Vagina (tissue), 2 donors: ENCODE measurements at regions not wholly inside any gene's neighbourhood (a gene's known extent, or its start where the extent isn't known, plus 50 kb on each side); places are given as distances from the start of the nearest gene placed in this dataset.
"Not testable (repeated sequence)": the region's sequence is repeated elsewhere in the genome, so short reads cannot be mapped to it uniquely, and the experiment has no call there.

Source experiments
- DNase-seq, 2 donors: peaks; one replicate each; pipeline ENCODE4 v3.0.0-alpha.2; 2017; ENCODE audit errors: extremely low spot score in 2 of 2
- H3K27ac ChIP-seq: fragments of 200-600 bp; sonication (generic); one replicate; pipeline ENCODE4 v1.5.1; 2019
- H3K27me3 ChIP-seq: fragments of 200-600 bp; sonication (generic); one replicate; pipeline ENCODE4 v1.5.1; 2019
- H3K36me3 ChIP-seq, 2 donors: fragments of 200-600 bp; sonication (generic); one replicate each; pipeline ENCODE4 v1.5.1; 2017 to 2019
- H3K4me1 ChIP-seq: fragments of 200-600 bp; sonication (generic); one replicate; pipeline ENCODE4 v1.5.1; 2019
- H3K4me3 ChIP-seq, 2 donors: fragments of 200-600 bp; sonication (generic); 1 replicate in 1 of 2; 2 replicates in 1 of 2; pipeline ENCODE4 v1.5.1; 2016 to 2019
- H3K9me3 ChIP-seq: fragments of 200-600 bp; sonication (generic); one replicate; pipeline ENCODE4 v1.5.1; 2019
- CTCF ChIP-seq, 3 experiments: fragments of 450-650 bp in 2 of 3; fragments of 200-600 bp in 1 of 3; sonication (generic) in 1 of 3; IDR thresholded peaks; one replicate each; pipeline ENCODE4 v1.5.1; 2017 to 2019; ENCODE audit warnings: antibody characterized with exemption in 3 of 3, mild to moderate bottlenecking in 2 of 3, moderate library complexity in 2 of 3
- POLR2A ChIP-seq, 2 donors: fragments of 450-650 bp; IDR thresholded peaks; one replicate each; pipeline ENCODE4 v1.6.1; 2017; ENCODE audit warnings: antibody characterized with exemption in 2 of 2, mild to moderate bottlenecking in 2 of 2, moderate library complexity in 2 of 2
- POLR2AphosphoS5 ChIP-seq, 2 donors: sonication (generic); formaldehyde crosslinking; IDR thresholded peaks; one replicate each; pipeline ENCODE4 v1.9.0; 2017; ENCODE audit warnings: antibody characterized with exemption in 2 of 2, mild to moderate bottlenecking in 2 of 2, low read depth in 1 of 2; ENCODE audit not compliant: insufficient read depth in 1 of 2
- intact Hi-C: fragments of 100-400 bp; cut with DNase I; formaldehyde crosslinking; loops from one replicate; pipeline ENCODE4 v1.15.1; 2023

- H3K4me1 ChIP-seq: no peaks in the 10 kb centered on the region
- intact Hi-C loops: no loop called here
- no peaks in the 10 kb centered on the region for H3K36me3 ChIP-seq
- DNase-seq: no peak
- TF ChIP-seq POLR2A (IDR thresholded peaks at IDR 0.05) (no peak), POLR2AphosphoS5 (IDR thresholded peaks at IDR 0.05; ENCODE audit: insufficient read depth in 1 of 2, low read depth in 1 of 2) (no peak), CTCF (IDR thresholded peaks at IDR 0.05) (no peak)
- no peaks in the 10 kb centered on the region for H3K27me3 ChIP-seq
- no peaks in the 10 kb centered on the region for H3K9me3 ChIP-seq
- no peak overlapping the region for H3K4me3 ChIP-seq
- H3K27ac ChIP-seq: no peak overlapping the region
Observed at GRCh38 chr12:131287938-131288764, 334.4 kb downstream of the ADGRD1 start.

GRCh38 chr12:131288765-131289695 lies 335.3 kb downstream of the ADGRD1 start:
- DNase-seq, H3K9me3 ChIP-seq, intact Hi-C loops, H3K27me3 ChIP-seq, H3K27ac ChIP-seq, H3K4me1 ChIP-seq, H3K4me3 ChIP-seq, H3K36me3 ChIP-seq: not testable (repeated sequence)

GRCh38 chr12:131289807-131290206 lies 336.1 kb downstream of the ADGRD1 start:
- H3K4me3 ChIP-seq, H3K36me3 ChIP-seq, DNase-seq, intact Hi-C loops, H3K4me1 ChIP-seq, H3K27me3 ChIP-seq, H3K27ac ChIP-seq, H3K9me3 ChIP-seq: not testable (repeated sequence)

GRCh38 chr12:131290255-131290959 lies 336.7 kb downstream of the ADGRD1 start:
- Histone ChIP-seq H3K27ac (no peak overlapping the region), H3K36me3 (no peaks in the 10 kb centered on the region), H3K4me3 (no peak overlapping the region), H3K27me3 (no peaks in the 10 kb centered on the region), H3K9me3 (no peaks in the 10 kb centered on the region), H3K4me1 (no peaks in the 10 kb centered on the region)
- no peak for DNase-seq
- intact Hi-C loops: no loop called here
- TF ChIP-seq POLR2AphosphoS5 (IDR thresholded peaks at IDR 0.05; ENCODE audit: insufficient read depth in 1 of 2, low read depth in 1 of 2) (no peak), CTCF (IDR thresholded peaks at IDR 0.05) (no peak), POLR2A (IDR thresholded peaks at IDR 0.05) (no peak)

- intact Hi-C loops, DNase-seq: not testable (repeated sequence)
Observed at GRCh38 chr12:131293071-131294015, 339.6 kb downstream of the ADGRD1 start.

GRCh38 chr12:131294716-131295115 lies 341.0 kb downstream of the ADGRD1 start:
- H3K27me3 ChIP-seq, H3K27ac ChIP-seq, H3K4me3 ChIP-seq, H3K36me3 ChIP-seq, DNase-seq, H3K9me3 ChIP-seq, H3K4me1 ChIP-seq: not testable (repeated sequence)
- intact Hi-C loops: loop anchor here (5.0 kb wide), 1 partner anchor 373 kb away; no protein-coding TSS in a partner anchor

More at GRCh38 chr12:131293071-131294015, 339.6 kb downstream of the ADGRD1 start:
- not testable (repeated sequence) for H3K4me1 ChIP-seq, H3K27ac ChIP-seq, H3K4me3 ChIP-seq, H3K9me3 ChIP-seq, H3K27me3 ChIP-seq, H3K36me3 ChIP-seq

- not testable (repeated sequence) for H3K9me3 ChIP-seq, H3K27me3 ChIP-seq, H3K4me3 ChIP-seq, DNase-seq, H3K27ac ChIP-seq, H3K4me1 ChIP-seq, H3K36me3 ChIP-seq
- intact Hi-C loops: loop anchor here (5.0 kb wide), 1 partner anchor 372 kb away; no protein-coding TSS in a partner anchor
Observed at GRCh38 chr12:131295117-131295516, 341.4 kb downstream of the ADGRD1 start.

GRCh38 chr12:131295559-131295958 lies 341.9 kb downstream of the ADGRD1 start:
- not testable (repeated sequence) for H3K27ac ChIP-seq, H3K27me3 ChIP-seq, H3K4me3 ChIP-seq, H3K9me3 ChIP-seq, H3K36me3 ChIP-seq, H3K4me1 ChIP-seq
- intact Hi-C loops: loop anchor here (5.0 kb wide), 1 partner anchor 372 kb away; no protein-coding TSS in a partner anchor
- DNase-seq: peak in 1 of 2 donors; percentile 16

- not testable (repeated sequence) for H3K4me1 ChIP-seq, H3K9me3 ChIP-seq, H3K27ac ChIP-seq, H3K27me3 ChIP-seq, H3K4me3 ChIP-seq, H3K36me3 ChIP-seq
- peak in 1 of 2 donors; percentile 49 for DNase-seq
- intact Hi-C loops: loop anchor here (5.0 kb wide), 1 partner anchor 371 kb away; no protein-coding TSS in a partner anchor
Observed at GRCh38 chr12:131296136-131296535, 342.4 kb downstream of the ADGRD1 start.
